Fibroblast of skin of back (primary cell): ENCODE measurements at regions not wholly inside any gene's neighbourhood (a gene's known extent, or its start where the extent isn't known, plus 50 kb on each side); places are given as distances from the start of the nearest gene placed in this dataset.

Experiments
- DNase-seq: peaks from one replicate; pipeline ENCODE4 v3.0.0-alpha.2; 2013

GRCh38 chr3:66938338-66938963, 59.7 kb upstream of the KBTBD8 start:
- DNase-seq: peak; percentile 60

GRCh38 chr3:66948041-66948440, 50.1 kb upstream of the KBTBD8 start:
- no peak for DNase-seq
